Panc1 (cell line): ENCODE measurements at regions not wholly inside any gene's neighbourhood (a gene's known extent, or its start where the extent isn't known, plus 50 kb on each side); places are given as distances from the start of the nearest gene placed in this dataset.

ENCODE experiments used
- CTCF ChIP-seq: fragments of 450-650 bp; IDR thresholded peaks from 2 replicates; pipeline ENCODE4 v1.5.1; 2017; ENCODE audit warnings: mild to moderate bottlenecking
- POLR2AphosphoS5 ChIP-seq: IDR thresholded peaks from 2 replicates; pipeline ENCODE4 v1.6.1; 2012; ENCODE audit warnings: mild to moderate bottlenecking, low read depth, low read length, moderate library complexity

GRCh38 chr16:86910161-86910769 lies 331.9 kb downstream of the FOXL1 start:
- TF ChIP-seq CTCF = no peak
- TF ChIP-seq POLR2AphosphoS5 = no peak
